Vagina (tissue), 2 donors: ENCODE measurements at regions not wholly inside any gene's neighbourhood (a gene's known extent, or its start where the extent isn't known, plus 50 kb on each side); places are given as distances from the start of the nearest gene placed in this dataset.

Source experiments
- DNase-seq, 2 donors: peaks; one replicate each; pipeline ENCODE4 v3.0.0-alpha.2; 2017; ENCODE audit errors: extremely low spot score in 2 of 2
- H3K27ac ChIP-seq: fragments of 200-600 bp; sonication (generic); one replicate; pipeline ENCODE4 v1.5.1; 2019
- H3K27me3 ChIP-seq: fragments of 200-600 bp; sonication (generic); one replicate; pipeline ENCODE4 v1.5.1; 2019
- H3K36me3 ChIP-seq, 2 donors: fragments of 200-600 bp; sonication (generic); one replicate each; pipeline ENCODE4 v1.5.1; 2017 to 2019
- H3K4me1 ChIP-seq: fragments of 200-600 bp; sonication (generic); one replicate; pipeline ENCODE4 v1.5.1; 2019
- H3K4me3 ChIP-seq, 2 donors: fragments of 200-600 bp; sonication (generic); 1 replicate in 1 of 2; 2 replicates in 1 of 2; pipeline ENCODE4 v1.5.1; 2016 to 2019
- H3K9me3 ChIP-seq: fragments of 200-600 bp; sonication (generic); one replicate; pipeline ENCODE4 v1.5.1; 2019
- POLR2A ChIP-seq, 2 donors: fragments of 450-650 bp; IDR thresholded peaks; one replicate each; pipeline ENCODE4 v1.6.1; 2017; ENCODE audit warnings: antibody characterized with exemption in 2 of 2, mild to moderate bottlenecking in 2 of 2, moderate library complexity in 2 of 2
- POLR2AphosphoS5 ChIP-seq, 2 donors: sonication (generic); formaldehyde crosslinking; IDR thresholded peaks; one replicate each; pipeline ENCODE4 v1.9.0; 2017; ENCODE audit warnings: antibody characterized with exemption in 2 of 2, mild to moderate bottlenecking in 2 of 2, low read depth in 1 of 2; ENCODE audit not compliant: insufficient read depth in 1 of 2
- intact Hi-C: fragments of 100-400 bp; cut with DNase I; formaldehyde crosslinking; loops from one replicate; pipeline ENCODE4 v1.15.1; 2023
- TF ChIP-seq, protein P1 (sequence below), 3 experiments: fragments of 450-650 bp in 2 of 3; fragments of 200-600 bp in 1 of 3; sonication (generic) in 1 of 3; IDR thresholded peaks; one replicate each; pipeline ENCODE4 v1.5.1; 2017 to 2019; ENCODE audit warnings: antibody characterized with exemption in 3 of 3, mild to moderate bottlenecking in 2 of 3, moderate library complexity in 2 of 3

DNA sequence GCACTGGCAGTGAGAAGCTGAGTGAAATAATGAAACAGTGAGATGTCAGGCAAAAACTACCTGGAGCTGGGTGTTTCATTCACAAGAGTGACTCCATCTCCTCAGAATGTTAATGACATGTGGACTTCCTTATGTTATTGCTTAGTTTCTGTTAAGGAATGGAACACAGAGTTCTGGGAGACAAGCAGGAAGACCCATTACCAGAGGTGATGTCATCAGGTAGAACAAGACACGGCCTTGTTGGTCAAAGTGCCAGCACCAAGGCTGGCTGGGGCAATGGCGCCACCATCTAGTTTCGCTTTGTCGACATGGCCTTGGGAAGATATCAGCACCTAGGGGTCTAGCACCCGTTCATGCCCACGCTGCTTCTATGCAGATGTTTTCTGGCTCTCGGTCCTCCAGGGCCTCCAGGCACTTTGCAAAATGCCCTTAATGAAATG is 252.2 kb downstream of the FAM43A start:
- TF ChIP-seq POLR2AphosphoS5 (IDR thresholded peaks at IDR 0.05; ENCODE audit: insufficient read depth in 1 of 2, low read depth in 1 of 2) (no peak), POLR2A (IDR thresholded peaks at IDR 0.05) (no peak)
- TF ChIP-seq, protein P1, sequence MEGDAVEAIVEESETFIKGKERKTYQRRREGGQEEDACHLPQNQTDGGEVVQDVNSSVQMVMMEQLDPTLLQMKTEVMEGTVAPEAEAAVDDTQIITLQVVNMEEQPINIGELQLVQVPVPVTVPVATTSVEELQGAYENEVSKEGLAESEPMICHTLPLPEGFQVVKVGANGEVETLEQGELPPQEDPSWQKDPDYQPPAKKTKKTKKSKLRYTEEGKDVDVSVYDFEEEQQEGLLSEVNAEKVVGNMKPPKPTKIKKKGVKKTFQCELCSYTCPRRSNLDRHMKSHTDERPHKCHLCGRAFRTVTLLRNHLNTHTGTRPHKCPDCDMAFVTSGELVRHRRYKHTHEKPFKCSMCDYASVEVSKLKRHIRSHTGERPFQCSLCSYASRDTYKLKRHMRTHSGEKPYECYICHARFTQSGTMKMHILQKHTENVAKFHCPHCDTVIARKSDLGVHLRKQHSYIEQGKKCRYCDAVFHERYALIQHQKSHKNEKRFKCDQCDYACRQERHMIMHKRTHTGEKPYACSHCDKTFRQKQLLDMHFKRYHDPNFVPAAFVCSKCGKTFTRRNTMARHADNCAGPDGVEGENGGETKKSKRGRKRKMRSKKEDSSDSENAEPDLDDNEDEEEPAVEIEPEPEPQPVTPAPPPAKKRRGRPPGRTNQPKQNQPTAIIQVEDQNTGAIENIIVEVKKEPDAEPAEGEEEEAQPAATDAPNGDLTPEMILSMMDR (IDR thresholded peaks at IDR 0.05), result no peak
- Histone ChIP-seq H3K27me3 (no peaks in the 10 kb centered on the region), H3K36me3 (no peaks in the 10 kb centered on the region), H3K27ac (no peak overlapping the region), H3K4me3 (no peak overlapping the region), H3K4me1 (no peaks in the 10 kb centered on the region), H3K9me3 (no peaks in the 10 kb centered on the region)
- intact Hi-C loops, result no loop called here
- DNase-seq, result peak in 1 of 2 donors; percentile 84

DNA sequence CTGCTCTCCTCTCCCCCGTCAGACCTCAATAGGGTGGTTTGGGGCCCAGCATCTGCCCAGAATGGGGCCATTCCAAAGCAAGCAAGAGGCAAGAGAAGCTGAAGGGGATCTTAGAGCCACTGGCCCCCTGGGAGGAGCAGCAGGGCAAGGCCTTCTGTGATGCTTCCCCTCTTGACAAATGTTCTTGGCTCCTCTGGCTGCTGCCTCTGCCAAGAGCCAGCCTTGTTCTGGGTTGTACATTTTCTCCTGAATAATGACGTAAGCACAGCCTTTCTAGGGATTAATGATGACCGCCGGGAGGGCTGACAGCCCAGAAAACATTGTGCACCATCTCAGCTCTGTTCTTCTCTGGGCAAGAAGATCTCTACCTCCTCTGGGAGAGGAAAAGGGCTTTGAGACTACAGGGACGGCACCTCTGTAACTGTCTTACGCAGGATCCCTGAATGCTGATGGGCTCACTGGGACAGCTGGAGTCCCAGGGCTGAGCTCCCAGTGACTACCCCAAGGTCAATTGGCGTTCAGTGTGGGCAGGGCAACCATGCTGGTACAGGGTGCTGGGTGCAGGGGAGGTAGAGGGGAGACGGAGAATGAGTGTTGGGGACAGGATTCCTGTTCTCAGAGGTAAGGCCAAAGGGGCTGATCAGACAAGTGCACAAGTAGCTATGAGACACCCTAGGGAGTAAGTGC is 253.3 kb downstream of the FAM43A start:
- Histone ChIP-seq H3K27ac (no peak overlapping the region), H3K4me3 (no peak overlapping the region), H3K4me1 (no peaks in the 10 kb centered on the region), H3K36me3 (no peaks in the 10 kb centered on the region), H3K9me3 (no peaks in the 10 kb centered on the region), H3K27me3 (no peaks in the 10 kb centered on the region)
- DNase-seq, result peak in 1 of 2 donors; percentile 64
- TF ChIP-seq POLR2AphosphoS5 (IDR thresholded peaks at IDR 0.05; ENCODE audit: insufficient read depth in 1 of 2, low read depth in 1 of 2), result peak in 1 of 2 donors; percentile 10
- no peak for TF ChIP-seq POLR2A (IDR thresholded peaks at IDR 0.05)
- TF ChIP-seq, protein P1 (IDR thresholded peaks at IDR 0.05), result no peak
- intact Hi-C loops, result no loop called here

DNA sequence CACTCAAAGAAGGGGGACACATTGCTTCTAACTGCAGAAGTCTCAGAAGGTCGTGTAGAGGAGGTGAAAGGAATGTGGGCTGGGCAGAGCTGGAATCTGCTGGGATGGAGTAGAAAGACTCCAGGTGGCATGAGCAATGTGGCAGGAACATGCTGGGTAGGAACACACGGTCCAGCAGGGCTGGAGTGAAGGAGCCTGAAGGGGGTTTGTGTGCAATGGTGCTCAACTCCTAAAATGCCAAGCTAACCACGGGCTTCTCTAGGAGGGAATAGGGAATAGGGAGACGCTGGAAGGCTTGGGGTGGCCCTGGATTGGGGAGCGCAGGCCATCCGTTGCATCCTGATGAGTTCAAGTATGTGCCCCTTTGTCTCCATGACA is 253.8 kb downstream of the FAM43A start:
- no peak for TF ChIP-seq POLR2A (IDR thresholded peaks at IDR 0.05)
- TF ChIP-seq, protein P1 (IDR thresholded peaks at IDR 0.05), result no peak
- no peak for TF ChIP-seq POLR2AphosphoS5 (IDR thresholded peaks at IDR 0.05; ENCODE audit: insufficient read depth in 1 of 2, low read depth in 1 of 2)
- intact Hi-C loops, result no loop called here
- peak in 1 of 2 donors; percentile 67 for DNase-seq
- Histone ChIP-seq H3K4me1 (no peaks in the 10 kb centered on the region), H3K4me3 (no peak overlapping the region), H3K27me3 (no peaks in the 10 kb centered on the region), H3K36me3 (no peaks in the 10 kb centered on the region), H3K27ac (no peak overlapping the region), H3K9me3 (no peaks in the 10 kb centered on the region)

DNA sequence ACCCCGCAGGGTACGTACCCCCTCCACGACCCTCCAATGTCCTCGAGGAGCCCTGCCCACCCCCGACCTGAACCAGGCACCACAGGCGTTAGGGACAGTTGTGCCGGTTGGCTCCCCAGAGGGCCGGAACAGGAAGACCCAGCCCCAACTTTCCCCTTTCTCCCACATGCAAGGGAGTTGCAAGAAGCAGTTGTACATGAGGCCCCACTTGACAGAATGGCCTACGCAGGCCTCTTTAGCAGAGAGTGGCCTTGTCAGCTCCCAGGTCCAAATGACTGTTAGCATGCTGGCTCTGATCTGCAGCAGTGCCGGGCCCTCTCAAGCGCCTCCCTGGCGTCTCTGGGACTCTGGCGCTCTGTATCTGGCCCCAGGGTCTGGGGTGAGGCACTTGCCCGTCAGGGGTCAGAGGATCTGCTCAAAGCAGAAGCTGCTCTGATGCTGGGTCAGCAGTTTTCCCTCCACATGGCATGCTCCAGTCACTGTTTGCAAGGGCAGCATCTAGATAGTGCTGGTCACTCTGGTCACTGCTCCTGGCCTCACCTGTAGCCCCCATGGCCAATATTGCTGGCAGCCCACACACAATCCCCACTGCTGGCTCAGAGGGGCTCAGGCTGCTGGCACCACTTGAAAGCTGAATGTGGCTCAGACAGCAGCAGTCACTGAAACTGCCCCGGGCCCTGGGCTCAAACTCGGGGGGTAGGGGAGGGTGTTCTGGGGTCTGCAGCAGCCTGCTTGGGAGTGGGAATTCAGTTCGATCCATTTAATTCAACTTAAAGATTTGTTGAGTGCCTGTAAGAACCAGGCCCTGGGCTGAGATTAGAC is 254.5 kb downstream of the FAM43A start:
- TF ChIP-seq POLR2AphosphoS5 (IDR thresholded peaks at IDR 0.05; ENCODE audit: insufficient read depth in 1 of 2, low read depth in 1 of 2), result no peak
- TF ChIP-seq, protein P1 (IDR thresholded peaks at IDR 0.05), result no peak
- no peak for TF ChIP-seq POLR2A (IDR thresholded peaks at IDR 0.05)
- peak in 1 of 2 donors; percentile 89 for DNase-seq
- Histone ChIP-seq H3K36me3 (no peaks in the 10 kb centered on the region), H3K9me3 (no peaks in the 10 kb centered on the region), H3K27ac (no peak overlapping the region), H3K27me3 (no peaks in the 10 kb centered on the region), H3K4me1 (no peaks in the 10 kb centered on the region), H3K4me3 (no peak overlapping the region)
- intact Hi-C loops, result no loop called here
